GM23338 (cell line): ENCODE measurements at regions not wholly inside any gene's neighbourhood (a gene's known extent, or its start where the extent isn't known, plus 50 kb on each side); places are given as distances from the start of the nearest gene placed in this dataset.

Experiments
- ATAC-seq: fragments of 200-7000 bp; cut with Tn5 transposase; 3 replicates; pipeline ENCODE4 v1.9.1; 2020
- DNase-seq: peaks from one replicate; pipeline ENCODE4 v3.0.0-alpha.2; 2015; ENCODE audit warnings: low spot score
- H2AFZ ChIP-seq: fragments of 200-600 bp; sonication (generic); 2 replicates; pipeline ENCODE4 v1.8.0; 2016; ENCODE audit warnings: antibody characterized with exemption, mild to moderate bottlenecking, moderate library complexity
- H3F3A ChIP-seq: fragments of 200-600 bp; sonication (generic); replicated peaks from 2 replicates; pipeline ENCODE4 v1.8.0; 2017; ENCODE audit warnings: antibody characterized with exemption, mixed run types, low read depth
- H3K27ac ChIP-seq: fragments of 200-600 bp; sonication (generic); 2 replicates; pipeline ENCODE4 v1.6.1; 2016; ENCODE audit warnings: low read depth
- H3K27me3 ChIP-seq: fragments of 200-600 bp; sonication (generic); 2 replicates; pipeline ENCODE4 v1.8.0; 2016; ENCODE audit warnings: mild to moderate bottlenecking, mixed run types, moderate library complexity; ENCODE audit not compliant: insufficient read depth
- H3K36me3 ChIP-seq: fragments of 200-600 bp; sonication (generic); 2 replicates; pipeline ENCODE4 v1.8.0; 2016; ENCODE audit warnings: mild to moderate bottlenecking; ENCODE audit not compliant: insufficient read depth
- H3K4me1 ChIP-seq: fragments of 200-600 bp; sonication (generic); 2 replicates; pipeline ENCODE4 v1.8.0; 2016; ENCODE audit warnings: mild to moderate bottlenecking, moderate library complexity; ENCODE audit not compliant: insufficient read depth
- H3K4me2 ChIP-seq: fragments of 200-600 bp; sonication (generic); 2 replicates; pipeline ENCODE4 v1.7.1; 2017; ENCODE audit warnings: mixed run types
- H3K4me3 ChIP-seq: fragments of 200-600 bp; sonication (generic); 2 replicates; pipeline ENCODE4 v1.6.1; 2016; ENCODE audit warnings: mixed run types
- H3K79me2 ChIP-seq: fragments of 200-600 bp; sonication (generic); replicated peaks from 2 replicates; pipeline ENCODE4 v1.8.0; 2017; ENCODE audit warnings: mild to moderate bottlenecking; ENCODE audit not compliant: insufficient read depth
- H3K9me2 ChIP-seq: fragments of 200-600 bp; sonication (generic); 2 replicates; pipeline ENCODE4 v1.8.0; 2017; ENCODE audit not compliant: insufficient read depth
- H4K20me1 ChIP-seq: fragments of 200-600 bp; sonication (generic); replicated peaks from 2 replicates; pipeline ENCODE4 v1.8.0; 2017; ENCODE audit warnings: mild to moderate bottlenecking; ENCODE audit not compliant: insufficient read depth
- H3K27ac Mint-ChIP-seq: 2 replicates; pipeline ENCODE4 v1.8.0; 2020; ENCODE audit warnings: inconsistent platforms, mild to moderate bottlenecking, moderate library complexity, mixed read lengths
- H3K27me3 Mint-ChIP-seq: 3 replicates; pipeline ENCODE4 v1.8.0; 2022; ENCODE audit warnings: low read depth, mild to moderate bottlenecking, moderate library complexity, mixed read lengths, inconsistent platforms; ENCODE audit not compliant: insufficient read depth, poor library complexity
- H3K36me3 Mint-ChIP-seq: 3 replicates; pipeline ENCODE4 v1.8.0; 2021; ENCODE audit warnings: low read depth, mild to moderate bottlenecking, inconsistent platforms, moderate library complexity, mixed read lengths
- H3K4me1 Mint-ChIP-seq: 3 replicates; pipeline ENCODE4 v1.8.0; 2020; ENCODE audit warnings: mild to moderate bottlenecking, inconsistent platforms, mixed read lengths
- H3K4me3 Mint-ChIP-seq: 3 replicates; pipeline ENCODE4 v1.8.0; 2021; ENCODE audit warnings: moderate library complexity, mild to moderate bottlenecking, inconsistent platforms, mixed read lengths
- H3K9me3 Mint-ChIP-seq: 3 replicates; pipeline ENCODE4 v1.8.0; 2020; ENCODE audit warnings: moderate library complexity, mild to moderate bottlenecking, inconsistent platforms, mixed read lengths
- EZH2 ChIP-seq: fragments of 200-600 bp; sonication (generic); IDR thresholded peaks from one replicate; pipeline ENCODE4 v1.8.0; 2017; ENCODE audit warnings: antibody characterized with exemption, mild to moderate bottlenecking, low read depth; ENCODE audit not compliant: unreplicated experiment
- EZH2phosphoT487 ChIP-seq: fragments of 200-600 bp; sonication (generic); IDR thresholded peaks from one replicate; pipeline ENCODE4 v1.8.1; 2018; ENCODE audit warnings: antibody characterized with exemption; ENCODE audit not compliant: unreplicated experiment
- JUNB ChIP-seq: IDR thresholded peaks from one replicate; pipeline ENCODE4 v1.6.1; 2016; ENCODE audit warnings: antibody characterized with exemption; ENCODE audit not compliant: unreplicated experiment
- TF ChIP-seq, protein P1 (sequence below), 2 experiments: fragments of 200-600 bp in 1 of 2; sonication (generic) in 1 of 2; conservative IDR thresholded peaks; 2 replicates each; pipeline versions ENCODE4 v1.5.1 to v1.6.1; 2016 to 2017; ENCODE audit warnings: antibody characterized with exemption in 2 of 2, low read depth in 2 of 2, mild to moderate bottlenecking in 2 of 2, moderate library complexity in 1 of 2
- TF ChIP-seq, protein P2 (sequence below): fragments of 250-450 bp; sonication (Bioruptor Pico); IDR thresholded peaks from 2 replicates; pipeline ENCODE4 v1.5.0; 2020; ENCODE audit warnings: mild to moderate bottlenecking, moderate library complexity
- TF ChIP-seq, protein P3 (sequence below): IDR thresholded peaks from one replicate; pipeline ENCODE4 v1.6.1; 2018; ENCODE audit warnings: antibody characterized with exemption; ENCODE audit not compliant: unreplicated experiment

DNA sequence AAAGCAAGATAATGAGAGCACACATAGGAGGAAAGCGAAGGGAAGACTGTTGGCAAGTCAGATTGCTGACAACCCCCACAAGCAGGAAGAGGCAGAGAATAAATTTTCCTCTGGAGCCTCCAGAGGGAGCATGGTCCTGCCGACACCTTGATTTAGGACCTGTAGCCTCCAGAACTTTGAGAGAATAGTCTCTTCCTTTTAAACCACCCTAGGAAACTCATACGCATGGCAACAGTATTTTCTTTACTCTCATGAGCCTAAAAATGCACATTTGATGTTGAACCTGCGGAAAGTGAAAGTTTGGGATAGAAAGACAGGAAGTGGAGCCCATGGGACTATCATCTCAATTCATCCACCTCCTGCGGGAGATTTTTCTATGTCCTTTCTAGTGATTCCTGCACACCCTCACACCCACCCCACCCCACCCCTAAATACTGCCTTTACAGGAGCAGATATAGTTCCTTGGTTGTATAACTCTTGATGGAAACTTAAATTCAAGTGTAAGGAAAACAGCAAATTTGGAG, 116.7 kb upstream of the LPP start:
- Histone ChIP-seq H3K4me2 (no peak overlapping the region), H3K36me3 (no peaks in the 10 kb centered on the region), H3K27me3 (no peaks in the 10 kb centered on the region), H3K9me2 (no peaks in the 10 kb centered on the region), H3K27ac (no peak overlapping the region), H3K79me2 (no peaks in the 10 kb centered on the region), H3K4me1 (no peaks in the 10 kb centered on the region), H2AFZ (no peak overlapping the region), H3K4me3 (no peak overlapping the region), H4K20me1 (no peaks in the 10 kb centered on the region), H3F3A (no peaks in the 10 kb centered on the region)
- no peaks in the 10 kb centered on the region for H3K9me3 Mint-ChIP-seq
- DNase-seq = peak; percentile 73
- H3K4me1 Mint-ChIP-seq = peaks cover 16% of the 10 kb centered on the region
- peak; percentile 97 for ATAC-seq
- no peaks in the 10 kb centered on the region for H3K36me3 Mint-ChIP-seq
- H3K27ac Mint-ChIP-seq = peak overlapping the region; percentile 22; the same call in 1 of the 2 replicates
- TF ChIP-seq EZH2 (no peak), JUNB (no peak), EZH2phosphoT487 (no peak)
- TF ChIP-seq, protein P1, sequence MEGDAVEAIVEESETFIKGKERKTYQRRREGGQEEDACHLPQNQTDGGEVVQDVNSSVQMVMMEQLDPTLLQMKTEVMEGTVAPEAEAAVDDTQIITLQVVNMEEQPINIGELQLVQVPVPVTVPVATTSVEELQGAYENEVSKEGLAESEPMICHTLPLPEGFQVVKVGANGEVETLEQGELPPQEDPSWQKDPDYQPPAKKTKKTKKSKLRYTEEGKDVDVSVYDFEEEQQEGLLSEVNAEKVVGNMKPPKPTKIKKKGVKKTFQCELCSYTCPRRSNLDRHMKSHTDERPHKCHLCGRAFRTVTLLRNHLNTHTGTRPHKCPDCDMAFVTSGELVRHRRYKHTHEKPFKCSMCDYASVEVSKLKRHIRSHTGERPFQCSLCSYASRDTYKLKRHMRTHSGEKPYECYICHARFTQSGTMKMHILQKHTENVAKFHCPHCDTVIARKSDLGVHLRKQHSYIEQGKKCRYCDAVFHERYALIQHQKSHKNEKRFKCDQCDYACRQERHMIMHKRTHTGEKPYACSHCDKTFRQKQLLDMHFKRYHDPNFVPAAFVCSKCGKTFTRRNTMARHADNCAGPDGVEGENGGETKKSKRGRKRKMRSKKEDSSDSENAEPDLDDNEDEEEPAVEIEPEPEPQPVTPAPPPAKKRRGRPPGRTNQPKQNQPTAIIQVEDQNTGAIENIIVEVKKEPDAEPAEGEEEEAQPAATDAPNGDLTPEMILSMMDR (conservative IDR thresholded peaks at IDR 0.05; ENCODE audit: low read depth in 2 of 2) = peak; percentile 50 to 62
- TF ChIP-seq, protein P2, sequence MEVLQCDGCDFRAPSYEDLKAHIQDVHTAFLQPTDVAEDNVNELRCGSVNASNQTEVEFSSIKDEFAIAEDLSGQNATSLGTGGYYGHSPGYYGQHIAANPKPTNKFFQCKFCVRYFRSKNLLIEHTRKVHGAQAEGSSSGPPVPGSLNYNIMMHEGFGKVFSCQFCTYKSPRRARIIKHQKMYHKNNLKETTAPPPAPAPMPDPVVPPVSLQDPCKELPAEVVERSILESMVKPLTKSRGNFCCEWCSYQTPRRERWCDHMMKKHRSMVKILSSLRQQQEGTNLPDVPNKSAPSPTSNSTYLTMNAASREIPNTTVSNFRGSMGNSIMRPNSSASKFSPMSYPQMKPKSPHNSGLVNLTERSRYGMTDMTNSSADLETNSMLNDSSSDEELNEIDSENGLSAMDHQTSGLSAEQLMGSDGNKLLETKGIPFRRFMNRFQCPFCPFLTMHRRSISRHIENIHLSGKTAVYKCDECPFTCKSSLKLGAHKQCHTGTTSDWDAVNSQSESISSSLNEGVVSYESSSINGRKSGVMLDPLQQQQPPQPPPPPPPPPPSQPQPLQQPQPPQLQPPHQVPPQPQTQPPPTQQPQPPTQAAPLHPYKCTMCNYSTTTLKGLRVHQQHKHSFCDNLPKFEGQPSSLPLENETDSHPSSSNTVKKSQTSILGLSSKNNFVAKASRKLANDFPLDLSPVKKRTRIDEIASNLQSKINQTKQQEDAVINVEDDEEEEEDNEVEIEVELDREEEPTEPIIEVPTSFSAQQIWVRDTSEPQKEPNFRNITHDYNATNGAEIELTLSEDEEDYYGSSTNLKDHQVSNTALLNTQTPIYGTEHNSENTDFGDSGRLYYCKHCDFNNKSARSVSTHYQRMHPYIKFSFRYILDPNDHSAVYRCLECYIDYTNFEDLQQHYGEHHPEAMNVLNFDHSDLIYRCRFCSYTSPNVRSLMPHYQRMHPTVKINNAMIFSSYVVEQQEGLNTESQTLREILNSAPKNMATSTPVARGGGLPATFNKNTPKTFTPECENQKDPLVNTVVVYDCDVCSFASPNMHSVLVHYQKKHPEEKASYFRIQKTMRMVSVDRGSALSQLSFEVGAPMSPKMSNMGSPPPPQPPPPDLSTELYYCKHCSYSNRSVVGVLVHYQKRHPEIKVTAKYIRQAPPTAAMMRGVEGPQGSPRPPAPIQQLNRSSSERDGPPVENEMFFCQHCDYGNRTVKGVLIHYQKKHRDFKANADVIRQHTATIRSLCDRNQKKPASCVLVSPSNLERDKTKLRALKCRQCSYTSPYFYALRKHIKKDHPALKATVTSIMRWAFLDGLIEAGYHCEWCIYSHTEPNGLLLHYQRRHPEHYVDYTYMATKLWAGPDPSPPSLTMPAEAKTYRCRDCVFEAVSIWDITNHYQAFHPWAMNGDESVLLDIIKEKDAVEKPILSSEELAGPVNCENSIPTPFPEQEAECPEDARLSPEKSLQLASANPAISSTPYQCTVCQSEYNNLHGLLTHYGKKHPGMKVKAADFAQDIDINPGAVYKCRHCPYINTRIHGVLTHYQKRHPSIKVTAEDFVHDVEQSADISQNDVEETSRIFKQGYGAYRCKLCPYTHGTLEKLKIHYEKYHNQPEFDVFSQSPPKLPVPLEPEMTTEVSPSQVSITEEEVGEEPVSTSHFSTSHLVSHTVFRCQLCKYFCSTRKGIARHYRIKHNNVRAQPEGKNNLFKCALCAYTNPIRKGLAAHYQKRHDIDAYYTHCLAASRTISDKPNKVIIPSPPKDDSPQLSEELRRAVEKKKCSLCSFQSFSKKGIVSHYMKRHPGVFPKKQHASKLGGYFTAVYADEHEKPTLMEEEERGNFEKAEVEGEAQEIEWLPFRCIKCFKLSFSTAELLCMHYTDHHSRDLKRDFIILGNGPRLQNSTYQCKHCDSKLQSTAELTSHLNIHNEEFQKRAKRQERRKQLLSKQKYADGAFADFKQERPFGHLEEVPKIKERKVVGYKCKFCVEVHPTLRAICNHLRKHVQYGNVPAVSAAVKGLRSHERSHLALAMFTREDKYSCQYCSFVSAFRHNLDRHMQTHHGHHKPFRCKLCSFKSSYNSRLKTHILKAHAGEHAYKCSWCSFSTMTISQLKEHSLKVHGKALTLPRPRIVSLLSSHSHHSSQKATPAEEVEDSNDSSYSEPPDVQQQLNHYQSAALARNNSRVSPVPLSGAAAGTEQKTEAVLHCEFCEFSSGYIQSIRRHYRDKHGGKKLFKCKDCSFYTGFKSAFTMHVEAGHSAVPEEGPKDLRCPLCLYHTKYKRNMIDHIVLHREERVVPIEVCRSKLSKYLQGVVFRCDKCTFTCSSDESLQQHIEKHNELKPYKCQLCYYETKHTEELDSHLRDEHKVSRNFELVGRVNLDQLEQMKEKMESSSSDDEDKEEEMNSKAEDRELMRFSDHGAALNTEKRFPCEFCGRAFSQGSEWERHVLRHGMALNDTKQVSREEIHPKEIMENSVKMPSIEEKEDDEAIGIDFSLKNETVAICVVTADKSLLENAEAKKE (CRISPR knock-in tag) = 0 out of 2 replicates have a peak, but pooled peaks have one; percentile 43
- TF ChIP-seq, protein P3, sequence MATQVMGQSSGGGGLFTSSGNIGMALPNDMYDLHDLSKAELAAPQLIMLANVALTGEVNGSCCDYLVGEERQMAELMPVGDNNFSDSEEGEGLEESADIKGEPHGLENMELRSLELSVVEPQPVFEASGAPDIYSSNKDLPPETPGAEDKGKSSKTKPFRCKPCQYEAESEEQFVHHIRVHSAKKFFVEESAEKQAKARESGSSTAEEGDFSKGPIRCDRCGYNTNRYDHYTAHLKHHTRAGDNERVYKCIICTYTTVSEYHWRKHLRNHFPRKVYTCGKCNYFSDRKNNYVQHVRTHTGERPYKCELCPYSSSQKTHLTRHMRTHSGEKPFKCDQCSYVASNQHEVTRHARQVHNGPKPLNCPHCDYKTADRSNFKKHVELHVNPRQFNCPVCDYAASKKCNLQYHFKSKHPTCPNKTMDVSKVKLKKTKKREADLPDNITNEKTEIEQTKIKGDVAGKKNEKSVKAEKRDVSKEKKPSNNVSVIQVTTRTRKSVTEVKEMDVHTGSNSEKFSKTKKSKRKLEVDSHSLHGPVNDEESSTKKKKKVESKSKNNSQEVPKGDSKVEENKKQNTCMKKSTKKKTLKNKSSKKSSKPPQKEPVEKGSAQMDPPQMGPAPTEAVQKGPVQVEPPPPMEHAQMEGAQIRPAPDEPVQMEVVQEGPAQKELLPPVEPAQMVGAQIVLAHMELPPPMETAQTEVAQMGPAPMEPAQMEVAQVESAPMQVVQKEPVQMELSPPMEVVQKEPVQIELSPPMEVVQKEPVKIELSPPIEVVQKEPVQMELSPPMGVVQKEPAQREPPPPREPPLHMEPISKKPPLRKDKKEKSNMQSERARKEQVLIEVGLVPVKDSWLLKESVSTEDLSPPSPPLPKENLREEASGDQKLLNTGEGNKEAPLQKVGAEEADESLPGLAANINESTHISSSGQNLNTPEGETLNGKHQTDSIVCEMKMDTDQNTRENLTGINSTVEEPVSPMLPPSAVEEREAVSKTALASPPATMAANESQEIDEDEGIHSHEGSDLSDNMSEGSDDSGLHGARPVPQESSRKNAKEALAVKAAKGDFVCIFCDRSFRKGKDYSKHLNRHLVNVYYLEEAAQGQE = no peak
- no peak overlapping the region for H3K4me3 Mint-ChIP-seq
- peaks cover 4% of the 10 kb centered on the region for H3K27me3 Mint-ChIP-seq
